Loucy (cell line): ENCODE measurements at regions not wholly inside any gene's neighbourhood (a gene's known extent, or its start where the extent isn't known, plus 50 kb on each side); places are given as distances from the start of the nearest gene placed in this dataset.

Experiments used
- CTCF ChIP-seq: fragments of 200-600 bp; sonication (generic); conservative IDR thresholded peaks from 2 replicates; pipeline ENCODE4 v1.5.1; 2014; ENCODE audit warnings: mild to moderate bottlenecking, antibody characterized with exemption, low read length
- EZH2phosphoT487 ChIP-seq: fragments of 200-600 bp; IDR thresholded peaks from 2 replicates; pipeline ENCODE4 v1.6.1; 2018; ENCODE audit warnings: antibody characterized with exemption, mild to moderate bottlenecking, moderate library complexity, borderline replicate concordance

GRCh38 chr5:158265931-158266700, 407.2 kb upstream of the CLINT1 start:
- TF ChIP-seq CTCF (no peak), EZH2phosphoT487 (no peak)
